Embryonic facial prominence (tissue), 1 donor: ENCODE measurements at regions not wholly inside any gene's neighbourhood (a gene's known extent, or its start where the extent isn't known, plus 50 kb on each side); places are given as distances from the start of the nearest gene placed in this dataset.
"Not testable (repeated sequence)": the region's sequence is repeated elsewhere in the genome, so short reads cannot be mapped to it uniquely, and the experiment has no call there.

ENCODE experiments used
- DNase-seq: peaks from one replicate; pipeline ENCODE4 v3.0.0-alpha.2; 2016; ENCODE audit errors: extremely low spot score

DNA sequence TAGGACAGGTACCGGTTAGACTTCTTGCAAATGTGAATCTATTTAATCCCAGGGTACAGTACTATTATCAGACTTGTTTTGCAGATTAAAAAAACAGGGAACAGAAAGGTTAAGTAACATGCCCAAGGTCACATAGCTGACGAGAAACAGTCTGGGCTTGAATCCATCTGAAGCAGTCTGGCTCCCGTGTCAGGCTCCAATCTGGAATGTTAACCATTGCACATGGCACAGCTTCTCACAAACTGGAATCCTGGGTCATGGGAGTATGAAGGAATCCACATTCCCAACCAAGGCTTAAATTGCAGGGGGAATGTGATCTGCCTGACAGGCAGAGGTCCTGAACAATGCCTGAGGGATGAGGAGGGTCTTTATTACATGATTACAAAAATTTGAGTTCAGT, 187.5 kb upstream of the SPTLC3 start:
- no peak for DNase-seq

DNA sequence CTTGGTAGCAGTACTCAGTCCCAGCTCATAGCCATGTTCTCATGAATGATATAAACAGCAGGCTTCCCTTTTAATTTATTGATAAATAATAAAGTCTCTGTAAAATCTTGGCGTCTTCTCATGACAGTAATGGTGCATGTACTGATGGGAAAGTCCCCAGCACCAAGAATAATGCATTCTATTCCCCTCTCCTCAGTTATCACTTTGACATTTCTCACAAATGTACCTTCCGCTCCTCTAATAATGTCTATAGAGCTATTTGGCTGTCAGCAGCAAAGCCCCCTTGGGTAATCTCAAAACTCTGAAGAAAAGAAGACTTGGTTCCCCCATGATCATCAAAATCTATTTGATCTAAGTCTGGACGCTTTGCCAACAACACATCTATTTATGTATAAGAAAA, 185.0 kb upstream of the SPTLC3 start:
- no peak for DNase-seq

DNA sequence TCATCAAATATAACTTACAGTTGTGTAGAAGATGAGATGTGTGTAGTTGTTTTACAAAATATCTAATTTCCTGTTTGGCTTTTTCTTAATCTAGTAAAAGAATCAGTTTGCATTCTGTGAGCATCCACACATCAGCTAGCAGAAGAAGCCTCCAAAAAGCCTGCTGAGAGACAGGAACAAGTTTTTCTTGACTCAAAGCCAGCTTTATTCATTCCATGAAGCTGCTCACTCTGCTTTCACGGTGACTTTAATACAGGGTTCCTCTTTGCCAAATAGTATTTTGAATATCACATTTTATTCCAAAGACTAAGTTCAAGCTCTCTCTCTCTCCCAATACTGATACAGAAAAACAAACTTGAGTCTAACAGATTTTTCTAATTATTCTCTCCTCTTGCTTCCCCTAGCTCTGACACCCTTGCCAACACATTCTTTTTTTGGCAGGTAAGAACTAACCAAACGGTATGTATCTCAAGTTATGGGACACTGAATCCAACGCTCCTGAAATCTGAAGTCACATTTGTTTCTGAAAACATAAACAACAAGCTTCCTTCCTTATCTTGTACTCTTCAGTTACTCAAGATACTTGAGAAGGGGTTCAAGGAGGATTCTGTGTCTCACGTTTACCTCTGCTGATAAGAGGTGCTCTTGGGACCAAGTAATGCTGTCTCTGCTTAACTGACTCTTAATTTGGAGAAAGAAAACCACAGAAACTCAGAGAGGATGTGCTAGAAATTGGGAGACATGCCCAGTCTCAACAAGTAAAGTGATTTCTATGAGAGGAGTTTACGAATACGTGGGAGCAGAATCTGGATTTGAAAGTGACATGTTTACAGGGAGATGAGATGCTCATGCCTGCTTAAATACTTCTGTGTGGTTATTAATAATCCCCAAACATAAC, 184.2 kb upstream of the SPTLC3 start:
- DNase-seq = no peak

DNA sequence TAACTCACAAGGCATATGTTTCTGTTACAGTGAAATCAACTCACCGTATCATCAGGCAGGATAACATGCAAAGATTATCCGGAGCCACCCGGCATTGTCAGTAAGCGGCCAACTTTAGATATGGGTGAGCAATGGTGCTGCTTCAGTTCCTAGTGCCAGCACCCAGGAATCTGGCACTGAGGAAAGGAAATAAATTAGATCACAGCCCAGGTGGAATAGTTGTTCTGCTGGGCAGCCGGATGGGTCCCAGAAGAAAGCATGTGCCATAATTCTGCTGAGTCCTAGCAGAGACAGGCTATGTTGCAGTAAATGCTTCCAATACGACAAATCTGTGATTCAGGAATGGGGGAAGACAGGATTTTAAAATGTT, 183.6 kb upstream of the SPTLC3 start:
- DNase-seq = no peak

DNA sequence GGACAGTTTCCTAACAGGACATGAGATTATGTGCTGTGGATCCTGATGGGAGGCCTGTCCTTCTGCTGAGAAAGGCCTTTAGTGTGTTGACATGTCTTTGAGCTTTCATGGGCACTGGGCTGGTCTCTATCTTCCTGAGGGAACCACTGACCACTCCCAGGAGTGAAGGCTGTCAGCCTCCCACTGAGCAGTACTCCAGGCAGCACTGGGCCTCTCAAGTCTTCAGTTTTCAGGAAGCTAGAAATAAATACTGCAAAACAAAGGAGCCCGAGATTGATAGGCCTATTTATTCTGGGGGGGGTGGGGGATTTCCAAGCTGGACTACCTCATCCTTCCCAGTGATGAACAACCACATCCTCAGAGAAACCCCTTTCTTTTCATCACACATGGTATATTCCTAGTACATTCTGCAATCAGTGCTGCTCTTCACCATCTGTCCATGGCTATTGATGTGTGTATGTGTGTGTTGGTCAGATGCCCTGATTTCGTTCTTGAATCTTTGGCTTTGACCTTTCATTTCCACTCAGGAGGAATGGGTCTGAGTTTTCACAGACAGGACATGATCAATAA, 180.9 kb upstream of the SPTLC3 start:
- no peak for DNase-seq

DNA sequence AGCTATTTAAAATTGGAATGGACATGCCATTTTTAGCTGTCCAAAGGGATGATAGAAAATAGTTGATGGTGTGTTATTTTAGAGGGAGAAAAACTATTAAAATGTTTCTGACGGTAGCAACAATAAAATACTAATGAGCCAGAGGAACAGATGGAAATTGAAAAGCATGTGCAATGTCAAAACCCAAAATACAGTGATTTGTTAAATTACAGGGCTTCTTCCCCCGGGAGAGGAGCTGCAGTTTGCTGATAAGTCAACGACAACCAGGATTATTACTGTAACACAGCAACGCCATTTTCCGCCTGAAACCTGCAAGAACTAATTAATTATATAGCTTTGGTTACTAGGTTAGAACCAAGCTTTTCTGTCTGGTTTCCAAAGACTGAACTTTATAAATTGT, 179.6 kb upstream of the SPTLC3 start:
- no peak for DNase-seq

DNA sequence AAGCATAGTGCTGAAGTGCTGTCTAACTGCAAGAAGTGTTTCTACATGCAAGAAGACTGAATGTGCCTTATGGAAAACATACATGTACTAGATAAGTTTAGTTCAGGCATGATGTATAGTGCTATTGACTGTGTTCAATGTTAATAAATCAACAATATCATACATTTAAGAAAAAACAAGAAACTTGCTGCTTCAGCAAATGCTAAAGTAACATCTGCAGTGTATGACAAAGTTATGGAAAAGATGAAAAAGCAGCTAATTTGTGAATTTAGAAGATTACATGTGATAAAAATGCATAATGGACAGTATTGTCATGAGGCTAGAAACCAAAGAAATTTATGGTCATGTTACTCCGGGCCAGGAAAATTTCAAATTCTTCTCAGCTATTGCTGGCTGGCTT, 174.9 kb upstream of the SPTLC3 start:
- no peak for DNase-seq

DNA sequence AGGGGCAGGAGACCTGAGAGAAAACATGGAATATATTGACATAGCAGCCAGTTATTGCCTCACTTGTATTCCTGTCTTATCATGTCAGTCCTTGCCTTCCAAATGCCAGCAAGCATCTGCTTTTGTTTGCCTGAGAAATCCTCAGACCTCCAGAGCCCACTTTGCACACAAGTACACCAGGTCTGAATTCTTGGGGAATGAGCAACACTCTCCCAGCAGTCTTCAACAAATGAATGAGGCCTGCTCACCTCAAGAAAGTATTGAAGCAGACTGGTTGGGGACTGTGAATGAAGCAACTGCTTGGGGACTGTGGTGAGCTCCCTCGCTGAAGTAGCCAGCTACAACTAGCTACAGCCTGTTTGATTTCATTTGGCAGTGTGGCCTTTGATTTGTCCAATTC, 172.8 kb upstream of the SPTLC3 start:
- DNase-seq = no peak

DNA sequence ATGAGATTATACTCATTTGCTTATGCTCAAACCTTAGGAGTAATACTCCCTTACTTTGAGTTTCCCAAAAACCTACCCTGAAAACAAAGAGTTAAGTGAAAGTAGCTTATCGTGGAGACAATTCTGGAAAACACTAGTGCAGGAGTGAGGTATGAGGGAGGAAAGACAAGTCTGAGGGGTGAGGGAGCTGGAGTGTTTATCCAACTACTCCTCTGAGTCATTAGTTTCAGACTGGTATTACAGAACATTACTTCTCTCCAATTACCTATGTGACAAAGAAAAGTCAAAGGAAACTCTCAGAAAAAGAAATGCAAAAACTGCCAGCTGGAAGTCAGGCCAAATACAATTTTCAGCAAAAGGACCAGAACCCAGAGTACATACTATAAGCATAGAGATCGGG, 171.1 kb upstream of the SPTLC3 start:
- DNase-seq = no peak

DNA sequence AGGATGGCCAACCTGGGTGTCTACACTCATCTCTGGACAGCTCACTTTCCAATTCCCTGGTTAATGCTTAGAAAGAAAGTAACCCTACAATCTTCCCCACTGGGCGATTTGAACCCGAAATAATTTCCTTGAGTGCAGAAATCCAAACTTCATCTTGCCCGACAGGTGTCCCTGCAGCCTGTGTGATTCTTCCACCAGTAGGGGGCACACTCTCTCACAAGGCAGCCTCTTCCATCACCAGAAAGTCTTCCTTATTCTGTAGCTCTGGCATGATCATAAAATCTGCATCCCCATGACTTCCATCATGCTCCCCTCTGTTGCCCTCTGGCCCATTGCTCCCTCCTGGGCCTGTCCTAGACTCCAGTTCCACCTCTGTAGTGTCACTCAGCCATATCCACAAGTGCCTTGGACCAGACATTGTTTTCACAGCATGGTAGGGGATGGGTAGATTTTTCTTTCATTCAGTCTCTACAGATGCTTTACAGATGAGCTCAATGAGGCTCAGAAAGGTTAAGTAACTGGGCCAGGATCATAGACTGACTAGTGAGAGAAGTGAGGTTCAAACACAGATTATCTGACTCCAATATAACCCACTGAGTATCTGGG, 170.4 kb upstream of the SPTLC3 start:
- no peak for DNase-seq

DNA sequence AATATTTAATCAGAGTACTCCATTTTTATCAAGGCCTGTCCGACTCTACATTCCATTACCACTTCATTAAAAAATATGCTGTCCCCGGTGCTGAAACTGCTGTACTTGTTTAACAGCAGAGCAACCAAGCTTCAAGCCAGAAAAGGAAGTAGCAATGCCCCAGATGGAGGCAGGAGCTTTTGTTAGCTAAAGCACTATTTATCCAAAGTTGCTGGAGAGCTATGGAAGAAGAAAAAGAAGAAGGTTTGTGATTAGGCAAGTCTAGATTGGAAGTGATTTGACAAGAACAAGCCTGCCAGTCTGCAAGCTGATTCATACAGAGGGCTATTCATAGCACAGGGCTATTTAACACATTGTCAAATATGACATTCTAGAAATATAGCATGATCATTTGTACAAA, 160.9 kb upstream of the SPTLC3 start:
- peak; percentile 20 for DNase-seq

DNA sequence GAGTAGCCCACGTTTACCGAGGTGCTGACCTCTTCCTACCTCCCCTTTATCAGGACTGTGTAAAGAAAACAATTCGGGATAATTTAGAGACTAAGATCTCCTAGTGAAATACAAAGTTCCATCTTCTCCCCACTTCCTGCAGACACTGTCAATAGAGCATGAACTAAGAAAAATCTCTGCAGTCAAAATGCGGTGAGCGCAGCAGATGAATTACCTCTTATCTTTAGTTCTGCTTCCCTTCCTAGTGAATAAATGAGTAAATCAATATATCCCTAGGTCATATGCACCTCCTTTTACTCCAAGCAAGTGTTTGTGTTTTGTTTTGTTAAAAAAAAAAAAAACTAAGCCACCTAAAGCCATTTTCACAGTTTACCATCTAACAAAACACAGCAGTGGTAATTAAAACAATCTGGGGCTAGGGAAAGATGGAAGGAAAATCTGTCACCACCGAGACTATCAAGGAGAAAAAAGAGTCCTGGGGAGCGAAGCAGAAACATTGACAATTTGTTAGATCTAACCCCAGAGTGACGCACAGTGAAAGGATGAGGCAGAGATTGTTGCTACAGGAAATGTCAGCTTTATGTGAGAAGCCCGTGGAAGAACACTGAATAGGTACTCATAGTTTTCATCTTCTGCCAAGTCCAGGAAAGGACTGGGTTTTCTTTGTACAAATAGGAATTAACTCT, 159.4 kb upstream of the SPTLC3 start:
- no peak for DNase-seq

DNA sequence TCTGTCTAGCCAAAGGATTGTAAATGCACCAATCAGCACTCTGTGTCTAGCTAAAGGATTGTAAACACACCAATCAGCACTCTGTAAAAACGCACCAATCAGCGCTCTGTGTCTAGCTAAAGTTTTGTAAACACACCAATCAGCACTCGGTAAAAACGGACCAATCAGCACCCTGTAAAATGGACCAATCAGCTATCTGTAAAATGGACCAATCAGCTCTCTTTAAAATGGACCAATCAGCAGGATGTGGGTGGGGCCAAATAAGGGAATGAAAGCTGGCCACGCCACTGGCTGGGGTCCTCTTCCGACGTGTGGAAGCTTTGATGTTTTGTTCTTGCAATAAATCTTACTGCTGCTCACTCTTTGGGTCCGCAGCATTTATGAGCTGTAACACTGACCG, 151.1 kb upstream of the SPTLC3 start:
- not testable (repeated sequence) for DNase-seq

DNA sequence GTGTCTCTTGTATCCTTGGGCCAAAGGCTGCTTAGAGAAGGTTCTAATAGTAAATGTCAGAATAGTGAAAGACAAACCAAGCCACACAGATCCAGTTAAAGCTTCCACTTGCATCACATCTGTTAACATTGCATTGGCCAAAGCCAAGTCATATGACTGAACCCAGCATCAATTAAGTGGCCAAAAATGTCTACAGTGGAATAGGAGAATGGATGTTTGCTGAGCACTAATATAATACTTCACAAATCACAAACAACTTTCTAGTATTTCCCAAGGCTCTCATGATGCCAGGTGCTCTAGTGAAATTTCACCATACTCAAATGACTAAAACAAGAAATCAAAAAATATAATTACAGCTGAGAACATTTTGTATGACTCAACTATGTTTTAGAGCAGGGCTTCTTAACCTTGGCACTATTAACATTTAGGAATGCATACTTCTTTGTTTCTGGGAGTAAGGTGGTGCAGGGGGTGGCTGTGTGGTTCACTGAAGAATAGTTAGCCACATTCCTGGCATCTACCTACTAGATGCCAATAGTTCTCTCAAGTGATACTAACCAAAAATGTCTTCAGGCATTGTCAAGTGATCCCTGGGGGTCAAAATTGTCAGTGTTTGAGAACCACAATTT, 148.0 kb upstream of the SPTLC3 start:
- DNase-seq = no peak

DNA sequence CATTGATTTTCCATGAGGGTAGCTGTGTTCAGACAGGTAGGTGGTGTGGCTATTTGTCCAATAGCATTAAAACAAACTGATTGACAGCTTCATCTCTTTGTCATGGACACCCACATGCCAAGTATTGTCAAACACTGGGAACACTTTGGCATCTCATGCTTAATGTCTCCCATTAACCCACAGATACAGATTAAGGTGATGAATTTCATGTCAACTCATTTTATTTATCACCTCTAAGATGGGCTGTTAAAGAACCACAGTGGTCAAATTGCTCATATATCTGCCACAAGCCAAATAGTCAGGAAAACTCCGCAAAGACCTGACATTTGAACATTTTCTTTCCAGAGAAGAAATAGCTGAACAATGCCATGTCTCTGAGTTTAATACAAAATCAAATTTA, 139.1 kb upstream of the SPTLC3 start:
- no peak for DNase-seq

DNA sequence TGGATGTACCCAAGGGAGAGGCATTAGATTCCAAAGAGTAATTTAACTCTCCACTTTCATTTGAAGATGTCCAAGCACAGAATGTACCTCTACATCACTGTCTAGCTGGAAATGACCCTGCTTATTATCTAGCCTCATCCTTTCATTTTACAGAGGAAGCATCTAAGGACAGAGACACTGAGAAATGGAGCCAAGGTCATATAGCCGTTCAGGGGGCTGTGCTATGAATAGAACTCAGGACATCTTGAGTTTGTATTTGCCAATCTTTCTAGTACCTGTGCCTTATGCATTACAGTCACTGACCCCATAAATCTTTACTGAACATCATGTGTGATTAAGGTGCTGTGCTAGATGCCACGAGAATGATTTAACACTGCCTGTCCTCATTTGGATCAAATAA, 138.2 kb upstream of the SPTLC3 start:
- DNase-seq = no peak

DNA sequence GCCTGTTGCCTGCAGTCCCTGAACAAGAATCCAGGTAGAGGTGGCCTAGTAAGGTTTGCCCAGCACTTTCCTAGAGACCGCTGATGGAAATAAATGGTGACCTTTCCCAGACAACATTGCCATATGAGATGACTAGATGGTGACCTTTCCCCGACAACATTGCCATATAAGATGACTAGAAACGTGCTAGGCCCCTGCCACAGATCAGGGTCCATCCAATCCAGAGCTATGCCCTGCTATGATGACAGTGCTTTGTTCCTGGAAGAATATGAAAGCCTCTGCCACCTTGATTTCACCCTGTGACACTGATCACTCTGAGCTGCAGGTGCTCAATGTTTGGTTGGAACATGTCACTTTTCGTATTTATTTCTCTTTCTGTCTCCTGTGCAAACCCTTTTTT, 133.8 kb upstream of the SPTLC3 start:
- no peak for DNase-seq

DNA sequence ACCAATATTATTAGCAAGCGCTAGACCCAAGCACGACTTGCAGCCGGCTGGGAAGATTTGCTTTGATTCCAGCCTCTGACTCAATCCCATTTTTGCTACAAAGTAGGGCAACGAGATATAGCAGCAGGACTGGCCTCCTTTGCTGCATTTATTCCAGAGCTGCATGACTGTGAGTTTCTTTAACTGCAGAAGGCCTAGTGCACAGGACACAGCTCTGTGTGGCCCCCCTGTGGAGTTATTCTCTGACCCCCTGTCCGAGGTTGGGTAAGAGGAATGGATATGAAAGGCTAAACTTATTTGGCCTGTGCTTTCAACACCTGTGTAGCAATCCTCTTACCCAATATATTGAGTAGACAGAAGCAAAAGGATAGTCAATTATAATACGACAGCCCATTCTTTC, 133.3 kb upstream of the SPTLC3 start:
- DNase-seq = no peak

DNA sequence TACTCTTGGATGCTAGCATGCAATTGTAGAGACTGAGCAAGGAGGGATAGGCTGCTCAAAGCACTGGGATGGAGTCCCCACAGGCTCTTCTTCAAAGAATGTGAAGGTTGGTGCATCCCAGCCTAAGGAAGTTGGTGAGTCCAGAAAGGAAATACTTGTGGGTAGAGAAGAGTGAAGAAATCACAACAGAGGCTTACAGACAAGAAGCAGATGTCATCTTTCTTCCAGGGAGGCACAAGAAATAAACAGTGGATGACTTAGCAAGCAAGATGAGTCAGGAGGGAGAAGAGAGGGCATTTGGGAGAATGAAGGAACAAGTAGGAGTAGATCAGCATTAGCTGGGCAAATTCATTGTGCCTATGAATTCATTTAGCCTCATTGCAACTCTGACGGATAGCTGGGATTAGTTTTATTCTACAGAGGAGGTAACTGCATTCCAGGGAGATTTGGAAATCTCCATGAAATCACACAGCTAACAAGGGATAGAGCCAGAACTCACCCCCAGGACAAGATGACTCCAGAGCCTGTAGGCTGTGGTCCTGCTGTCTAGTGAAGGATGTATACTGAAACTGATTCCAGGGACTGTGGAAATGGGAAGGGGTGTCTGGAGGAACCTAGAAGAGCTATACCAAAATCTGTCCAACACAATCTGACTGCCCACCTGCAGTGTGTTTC, 125.8 kb upstream of the SPTLC3 start:
- DNase-seq = no peak

DNA sequence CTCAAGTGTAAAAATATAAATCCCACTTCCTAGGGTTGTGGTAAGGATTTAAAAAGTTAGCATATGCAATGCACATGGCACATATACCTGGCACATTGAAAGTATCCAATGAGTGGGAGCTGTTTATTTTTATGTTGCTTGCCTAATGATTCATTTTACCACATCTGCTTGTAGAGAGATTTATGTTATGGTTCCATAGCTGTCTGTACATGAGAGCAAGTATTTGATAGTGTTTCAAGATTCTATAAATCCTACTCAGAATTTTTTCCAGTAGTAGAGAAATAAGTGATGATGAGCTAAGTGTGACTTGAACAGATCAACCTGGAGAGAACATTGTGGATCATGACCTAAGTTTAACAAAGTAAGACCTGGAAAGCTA, 125.3 kb upstream of the SPTLC3 start:
- DNase-seq = no peak

DNA sequence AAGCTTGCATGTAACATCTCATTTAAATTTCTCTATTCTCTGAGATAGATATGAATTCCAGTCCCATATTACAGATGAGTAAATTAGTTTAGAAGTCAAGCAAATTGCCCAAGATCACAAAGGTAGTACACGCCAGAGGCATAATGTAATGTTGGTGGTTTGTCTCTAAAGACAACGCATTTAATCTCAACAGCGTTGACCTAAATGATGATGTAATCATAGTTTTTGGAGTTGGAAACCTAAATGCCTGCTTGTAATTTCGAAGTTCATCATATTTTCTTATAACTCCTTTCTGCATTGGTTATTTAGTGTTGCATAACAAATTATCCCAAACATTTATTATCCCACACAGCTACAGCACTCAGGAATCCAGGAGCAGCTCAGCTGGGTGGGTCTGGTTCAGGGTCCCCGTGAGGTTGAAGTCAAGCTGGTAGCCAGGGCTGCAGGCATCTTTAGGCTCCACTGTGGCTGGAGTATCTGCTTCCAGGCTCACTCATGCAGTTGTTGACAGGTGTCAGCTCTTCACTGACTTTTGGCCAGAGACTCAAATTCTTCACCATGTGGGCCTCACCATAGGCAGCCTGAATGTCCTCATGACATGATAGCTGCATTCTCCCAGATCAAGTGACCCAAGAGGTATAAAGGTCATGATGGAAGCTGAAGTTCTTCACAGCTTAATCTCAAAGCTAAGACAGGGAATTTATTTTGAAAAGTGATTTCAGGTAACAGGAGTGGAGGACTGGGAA, 122.0 kb upstream of the SPTLC3 start:
- no peak for DNase-seq
